ENCODE measurements at regions not wholly inside any gene's neighbourhood (a gene's known extent, or its start where the extent isn't known, plus 50 kb on each side); places are given as distances from the start of the nearest gene placed in this dataset.
"Not testable (repeated sequence)": the region's sequence is repeated elsewhere in the genome, so short reads cannot be mapped to it uniquely, and the experiment has no call there.

DNA sequence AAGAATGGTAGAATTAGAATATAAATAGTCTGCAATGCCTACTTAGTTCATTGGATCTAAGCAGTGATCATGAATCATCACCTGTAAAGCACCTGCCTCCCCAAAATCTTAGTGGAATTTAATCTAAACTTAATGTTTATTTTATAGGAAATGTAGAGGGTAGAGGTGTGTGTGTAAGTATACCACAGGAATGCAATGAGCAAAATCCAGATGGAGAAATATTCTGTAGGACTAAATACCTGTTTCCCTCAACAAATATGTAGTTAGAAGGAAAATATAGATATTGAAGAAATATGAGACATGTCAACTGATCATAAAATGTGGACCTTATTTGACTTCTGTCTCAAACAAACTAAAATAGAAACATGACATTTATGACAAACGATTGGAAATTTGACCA lies 839.2 kb upstream of the FBXO33 start:
- no peak for DNase-seq (ENCODE audit: low read depth, low spot score)

DNA sequence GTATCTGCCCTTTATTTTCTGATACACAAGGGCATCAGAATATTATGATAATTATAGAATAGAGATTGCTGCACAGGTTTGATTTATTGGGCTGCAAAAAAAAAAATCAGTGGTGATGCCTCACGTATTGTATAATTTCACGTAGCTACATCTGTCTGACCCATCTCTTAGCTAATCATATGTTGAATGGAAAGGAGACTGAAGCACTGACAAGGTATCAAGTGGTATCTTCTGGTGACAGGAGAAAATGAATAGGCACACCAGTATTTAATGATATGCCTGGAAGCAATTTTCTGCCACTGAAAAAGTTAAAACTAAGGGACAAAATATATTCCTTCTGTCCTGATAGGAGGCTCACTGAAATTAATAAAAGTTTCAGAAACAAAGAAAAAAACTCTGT lies 837.2 kb upstream of the FBXO33 start:
- H3K4me3 ChIP-seq (ENCODE audit: low read length) = no peak overlapping the region
- DNase-seq (ENCODE audit: low read depth, low spot score) = no peak

More for the DNA sequence above, 839.2 kb upstream of the FBXO33 start:
- no peak overlapping the region for H3K4me3 ChIP-seq (ENCODE audit: low read length)

DNA sequence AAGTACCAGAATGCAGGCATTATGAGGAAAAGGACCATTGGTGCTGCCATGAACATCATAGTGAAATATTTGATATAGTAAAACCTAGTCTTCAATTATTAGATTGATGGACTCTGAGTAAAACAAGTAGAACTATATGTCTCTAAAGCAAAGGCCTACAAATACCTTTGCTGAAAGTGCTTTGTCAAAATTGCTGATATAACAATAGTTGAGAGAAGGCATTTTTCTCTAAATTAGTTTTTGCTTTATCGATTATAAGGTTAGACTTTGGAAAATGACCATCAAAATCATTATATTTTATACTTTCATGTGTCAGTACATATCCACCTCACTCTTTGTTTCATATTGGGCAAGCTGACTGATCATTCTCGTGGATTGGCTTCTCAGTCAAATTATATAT lies 836.0 kb upstream of the FBXO33 start:
- DNase-seq (ENCODE audit: low read depth, low spot score) = no peak
- H3K4me3 ChIP-seq (ENCODE audit: low read length) = no peak overlapping the region

DNA sequence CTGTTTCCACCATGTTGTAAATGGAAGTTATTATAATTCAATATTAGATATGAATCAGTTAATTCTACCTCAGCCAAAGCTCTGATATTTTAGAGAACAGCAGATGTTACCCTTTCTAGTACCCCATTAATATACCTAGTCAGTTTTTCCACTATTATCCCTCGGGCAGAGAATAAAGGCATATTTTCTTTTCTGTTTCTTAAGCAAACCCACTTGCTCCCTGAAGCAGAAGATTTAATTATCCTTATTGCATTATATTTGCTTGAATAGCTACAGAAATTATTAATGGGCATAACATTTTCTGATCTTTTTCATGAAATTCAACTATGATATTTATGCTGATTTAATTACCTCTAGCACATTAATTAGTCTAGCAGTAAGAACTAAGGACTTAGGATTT lies 832.9 kb upstream of the FBXO33 start:
- no peak for DNase-seq (ENCODE audit: low read depth, low spot score)
- H3K4me3 ChIP-seq (ENCODE audit: low read length) = no peak overlapping the region

DNA sequence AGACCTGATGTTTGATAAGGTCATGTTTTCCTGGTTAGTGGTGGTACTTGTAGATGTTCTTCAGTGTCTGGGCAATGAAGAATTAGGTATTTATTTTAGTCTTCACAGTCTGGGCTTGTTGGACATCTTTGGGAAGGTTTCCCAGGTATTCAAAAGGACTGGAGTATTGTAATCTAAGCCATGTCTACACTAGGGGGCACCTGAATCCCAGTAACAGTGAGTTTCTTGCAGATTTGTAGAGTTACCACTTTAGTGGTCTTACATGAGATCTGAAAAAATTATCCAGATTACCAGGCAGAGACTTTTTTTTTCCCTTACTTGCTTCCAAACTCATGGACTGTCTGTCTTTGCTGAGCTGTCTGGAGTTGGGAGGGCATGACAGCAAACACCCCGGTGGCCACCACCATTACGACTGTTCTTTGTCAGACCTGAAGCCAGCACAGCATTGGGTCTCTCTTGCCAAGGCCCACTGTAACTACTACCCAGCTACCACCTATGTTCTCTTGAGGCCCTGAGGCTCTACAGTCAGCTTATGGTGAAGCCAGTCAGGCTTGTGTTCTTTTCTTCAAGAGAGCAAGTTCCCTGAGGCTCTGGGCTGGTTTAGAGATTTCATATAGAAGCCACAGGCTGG lies 820.7 kb upstream of the FBXO33 start:
- H3K4me3 ChIP-seq (ENCODE audit: low read length) = no peak overlapping the region
- DNase-seq (ENCODE audit: low read depth, low spot score) = no peak

DNA sequence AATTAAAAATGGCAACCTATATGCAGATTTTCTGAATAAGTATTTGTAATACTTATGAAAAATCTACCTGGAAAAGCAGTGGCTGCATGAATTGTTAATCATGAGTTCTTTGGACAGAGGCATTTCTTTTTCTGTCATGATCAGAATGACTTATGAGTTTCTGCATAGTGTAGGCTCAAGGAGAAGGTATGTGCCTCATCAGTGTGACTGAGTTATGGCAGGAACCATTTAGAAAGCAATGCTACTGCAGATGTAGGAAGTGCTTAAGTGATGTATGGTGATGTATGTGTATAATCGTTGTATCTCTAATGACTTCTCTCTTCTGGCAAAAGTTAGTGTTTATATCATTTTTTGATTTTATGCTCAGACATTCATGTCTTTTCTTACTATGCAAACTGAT lies 816.4 kb upstream of the FBXO33 start:
- DNase-seq (ENCODE audit: low read depth, low spot score) = no peak
- H3K4me3 ChIP-seq (ENCODE audit: low read length) = no peak overlapping the region

DNA sequence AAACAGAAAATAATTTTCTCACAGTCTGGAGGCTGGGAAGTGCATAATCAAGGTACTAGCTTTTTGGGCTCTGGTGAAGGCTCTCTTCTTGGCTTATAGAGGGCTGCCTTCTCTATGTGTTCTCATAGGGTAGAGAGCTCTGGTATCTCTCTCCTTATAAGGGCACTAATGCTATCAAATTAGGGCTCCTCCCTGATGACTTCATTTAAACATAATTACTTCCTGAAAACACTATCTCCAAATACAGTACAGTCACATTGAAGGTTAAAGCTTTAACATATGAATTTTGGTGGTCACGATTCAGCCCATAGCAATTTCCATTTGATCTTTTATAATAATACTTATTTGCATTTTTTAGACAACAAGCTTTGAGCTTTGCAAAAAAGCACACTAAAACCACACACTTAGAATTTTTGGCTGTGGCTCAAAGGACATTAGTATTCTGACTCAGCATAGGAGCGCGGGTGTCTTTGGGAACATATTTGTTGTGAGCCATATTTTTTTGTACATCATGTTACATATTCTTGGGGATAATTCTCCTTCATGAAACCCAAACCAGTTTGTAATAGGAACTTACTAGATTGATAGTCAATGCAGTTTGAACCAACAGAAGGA lies 808.1 kb upstream of the FBXO33 start:
- no peak for DNase-seq (ENCODE audit: low read depth, low spot score)

DNA sequence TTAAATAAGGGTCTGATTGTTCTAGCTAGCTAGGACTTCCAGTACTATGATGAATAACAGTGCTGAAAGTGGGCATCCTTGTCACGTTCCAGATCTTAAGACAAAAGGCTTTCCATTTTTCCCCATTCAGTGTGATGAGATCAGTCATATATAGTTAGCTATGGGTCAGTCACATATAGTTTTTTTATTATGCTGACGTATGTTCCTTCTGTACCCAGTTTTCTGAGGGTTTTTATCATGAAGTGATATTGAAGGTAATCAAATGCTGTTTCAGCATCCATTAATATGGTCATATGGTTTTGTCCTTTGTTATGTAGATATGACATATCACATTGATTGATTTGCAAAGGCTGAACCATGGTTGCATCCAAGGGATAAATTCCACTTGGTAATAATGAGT lies 800.1 kb upstream of the FBXO33 start:
- DNase-seq (ENCODE audit: low read depth, low spot score) = no peak
- H3K4me3 ChIP-seq (ENCODE audit: low read length) = no peak overlapping the region

More for the DNA sequence above, 808.1 kb upstream of the FBXO33 start:
- H3K4me3 ChIP-seq (ENCODE audit: low read length) = no peak overlapping the region

DNA sequence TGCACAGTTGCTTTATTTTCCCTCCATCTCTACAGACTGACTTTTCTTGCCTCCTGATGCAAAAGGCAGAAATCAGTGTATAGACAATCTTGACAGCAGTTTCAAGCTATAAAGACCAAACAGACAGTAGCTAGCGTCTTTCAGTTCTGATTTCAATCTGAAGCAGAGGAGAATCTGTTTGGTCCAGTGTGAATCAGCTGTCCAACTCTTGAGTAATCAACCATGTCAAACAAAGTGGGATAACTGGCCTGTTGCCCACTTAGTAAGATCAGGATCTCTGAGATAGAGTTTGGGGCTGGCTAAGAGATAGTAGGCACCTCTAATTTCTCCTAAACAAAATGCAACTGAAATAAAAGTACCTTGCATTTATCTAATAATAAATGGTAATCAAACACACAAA lies 797.4 kb upstream of the FBXO33 start:
- no peak for DNase-seq (ENCODE audit: low read depth, low spot score)
- H3K4me3 ChIP-seq (ENCODE audit: low read length) = no peak overlapping the region

DNA sequence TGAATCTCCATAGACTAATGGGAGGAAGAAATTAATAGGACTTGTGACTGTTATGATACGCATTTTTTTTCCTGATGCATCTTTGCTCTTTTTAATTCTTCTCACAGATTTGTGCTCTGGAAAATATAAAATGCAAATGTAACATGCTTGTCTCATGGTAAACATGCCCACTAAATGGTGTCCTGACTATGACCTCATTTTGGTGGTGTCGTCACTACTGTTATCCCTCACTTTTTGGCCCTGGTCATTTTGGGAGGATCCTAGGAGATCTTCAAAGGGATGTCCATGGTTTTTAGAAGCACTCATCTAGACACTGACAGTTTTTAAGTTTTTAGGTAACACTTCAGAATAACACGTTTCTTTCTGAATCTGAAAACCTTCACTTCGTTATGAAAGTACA lies 790.8 kb upstream of the FBXO33 start:
- DNase-seq (ENCODE audit: low read depth, low spot score) = no peak
- no peak overlapping the region for H3K4me3 ChIP-seq (ENCODE audit: low read length)

DNA sequence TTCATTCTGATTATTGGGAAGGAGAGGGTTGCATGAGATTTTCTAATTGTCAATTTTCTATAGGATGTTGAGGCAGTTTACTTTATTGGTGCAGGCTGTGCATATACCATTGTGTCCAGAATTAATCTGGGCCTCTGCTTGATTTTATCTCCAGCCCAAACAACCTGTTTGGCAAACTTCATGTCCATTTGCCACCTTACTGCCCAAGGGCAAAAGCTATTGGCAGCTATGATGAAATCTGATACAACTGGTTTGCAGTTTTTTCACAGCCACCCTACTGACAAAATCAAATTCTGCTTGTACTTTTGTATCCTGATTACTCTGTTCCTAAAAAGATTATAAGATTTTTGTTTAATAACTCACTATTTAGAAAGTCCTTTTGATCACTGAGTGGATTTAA lies 789.2 kb upstream of the FBXO33 start:
- DNase-seq (ENCODE audit: low read depth, low spot score) = no peak
- no peak overlapping the region for H3K4me3 ChIP-seq (ENCODE audit: low read length)

DNA sequence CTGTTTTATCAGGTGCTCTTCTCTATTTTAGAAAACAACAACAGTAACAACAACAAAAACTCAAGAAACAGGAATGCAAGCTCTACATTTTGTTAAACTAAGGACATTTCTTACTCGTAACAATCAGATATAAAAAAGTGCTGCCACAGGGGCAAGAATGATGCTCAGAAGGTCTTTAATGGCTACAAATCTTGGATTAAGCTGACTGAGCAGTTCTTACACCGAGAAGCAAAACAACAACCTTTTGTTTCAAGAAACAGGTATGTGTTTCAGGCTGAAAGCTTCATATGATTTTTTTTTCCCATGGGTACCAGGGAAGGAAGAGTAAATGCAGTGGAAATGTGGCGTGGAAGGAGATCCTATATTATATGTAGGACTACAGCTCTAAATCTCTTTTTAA lies 786.8 kb upstream of the FBXO33 start:
- no peak overlapping the region for H3K4me3 ChIP-seq (ENCODE audit: low read length)
- DNase-seq (ENCODE audit: low read depth, low spot score) = no peak

DNA sequence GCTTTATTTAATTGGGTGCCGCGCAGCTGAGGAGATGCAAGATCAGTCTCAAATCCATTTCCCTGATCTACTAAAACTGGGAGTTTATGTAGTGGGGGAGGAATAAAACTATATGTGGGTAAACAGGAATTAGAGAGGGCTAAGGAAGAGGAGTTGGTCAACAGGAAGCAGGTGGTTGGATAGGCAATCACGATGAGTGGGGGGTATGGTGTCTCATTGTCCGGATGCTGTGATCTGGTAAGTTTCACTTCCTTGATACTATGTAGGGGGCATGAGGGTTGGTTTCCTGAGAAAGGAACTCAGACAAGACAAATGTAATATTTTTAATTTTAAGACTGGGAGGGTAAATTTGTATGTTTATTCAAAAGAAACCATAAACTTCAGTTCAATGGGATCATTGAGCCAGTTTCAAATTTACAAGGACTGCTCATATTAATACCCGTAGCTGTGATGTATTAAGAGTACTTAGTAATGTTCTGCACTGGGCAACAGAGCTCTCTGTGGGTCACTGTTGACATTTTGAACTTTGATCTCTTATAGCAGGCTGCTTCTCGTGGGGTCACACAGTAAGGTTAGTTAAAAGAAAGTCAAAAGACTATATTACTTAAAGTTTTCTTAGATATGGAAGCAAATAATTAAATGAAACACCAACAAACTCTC lies 786.2 kb upstream of the FBXO33 start:
- no peak for DNase-seq (ENCODE audit: low read depth, low spot score)
- H3K4me3 ChIP-seq (ENCODE audit: low read length) = no peak overlapping the region

DNA sequence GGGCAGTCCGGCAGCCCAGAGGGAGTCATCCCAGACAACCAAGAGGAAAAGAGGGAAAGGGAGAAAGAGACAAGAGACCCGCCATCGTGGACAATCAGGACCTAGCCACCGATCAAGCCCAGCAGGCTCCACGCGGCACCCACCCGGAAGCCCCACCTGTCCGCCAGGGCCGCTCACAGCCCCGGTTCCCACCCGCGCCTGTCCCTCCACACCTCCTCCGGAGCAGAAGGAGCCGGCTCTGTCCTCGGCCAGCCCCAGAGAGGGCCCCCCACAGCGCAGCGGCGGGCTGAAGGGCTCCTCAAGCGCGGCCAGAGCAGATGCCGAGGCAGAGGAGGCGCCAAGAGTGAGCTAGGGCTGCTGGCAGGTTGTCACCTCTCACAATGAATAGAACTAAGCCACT lies 784.7 kb upstream of the FBXO33 start:
- H3K4me3 ChIP-seq (ENCODE audit: low read length) = no peak overlapping the region
- DNase-seq (ENCODE audit: low read depth, low spot score) = no peak

DNA sequence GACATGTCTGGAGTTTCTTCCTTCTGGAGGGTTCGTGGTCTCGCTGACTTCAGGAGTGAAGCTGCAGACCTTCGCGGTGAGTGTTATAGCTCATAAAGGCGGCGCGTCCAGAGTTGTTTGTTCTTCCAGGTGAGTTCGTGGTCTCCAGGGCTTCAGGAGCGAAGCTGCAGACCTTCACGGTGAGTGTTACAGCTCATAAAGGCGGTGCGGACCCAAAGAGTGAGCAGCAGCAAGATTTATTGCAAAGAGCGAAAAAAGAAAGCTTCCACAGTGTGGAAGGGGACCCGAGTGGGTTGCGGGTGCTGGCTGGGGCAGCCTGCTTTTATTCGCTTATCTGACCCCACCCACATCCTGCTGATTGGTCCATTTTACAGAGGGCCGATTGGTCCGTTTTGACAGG lies 784.2 kb upstream of the FBXO33 start:
- DNase-seq (ENCODE audit: low read depth, low spot score); H3K4me3 ChIP-seq (ENCODE audit: low read length): not testable (repeated sequence)

DNA sequence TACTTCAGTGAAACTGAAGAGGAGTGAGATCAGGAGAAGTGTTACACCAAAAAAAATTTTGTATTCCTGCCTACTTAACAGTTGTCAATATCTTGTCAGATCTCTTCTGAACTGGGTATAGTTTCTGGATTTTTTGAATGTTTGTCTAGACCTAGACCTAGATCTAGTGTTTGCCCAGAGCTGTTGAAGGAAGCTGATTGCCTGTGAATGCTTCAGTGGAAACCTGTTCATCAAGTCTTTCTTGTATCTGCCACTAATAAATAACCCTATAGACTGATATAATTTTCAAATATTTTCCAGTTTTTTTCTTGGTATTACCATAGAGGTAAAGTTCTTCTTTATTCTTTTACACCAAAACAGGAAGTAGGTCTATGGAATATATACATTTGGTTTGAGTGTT lies 781.5 kb upstream of the FBXO33 start:
- no peak for DNase-seq (ENCODE audit: low read depth, low spot score)
- H3K4me3 ChIP-seq (ENCODE audit: low read length) = no peak overlapping the region

DNA sequence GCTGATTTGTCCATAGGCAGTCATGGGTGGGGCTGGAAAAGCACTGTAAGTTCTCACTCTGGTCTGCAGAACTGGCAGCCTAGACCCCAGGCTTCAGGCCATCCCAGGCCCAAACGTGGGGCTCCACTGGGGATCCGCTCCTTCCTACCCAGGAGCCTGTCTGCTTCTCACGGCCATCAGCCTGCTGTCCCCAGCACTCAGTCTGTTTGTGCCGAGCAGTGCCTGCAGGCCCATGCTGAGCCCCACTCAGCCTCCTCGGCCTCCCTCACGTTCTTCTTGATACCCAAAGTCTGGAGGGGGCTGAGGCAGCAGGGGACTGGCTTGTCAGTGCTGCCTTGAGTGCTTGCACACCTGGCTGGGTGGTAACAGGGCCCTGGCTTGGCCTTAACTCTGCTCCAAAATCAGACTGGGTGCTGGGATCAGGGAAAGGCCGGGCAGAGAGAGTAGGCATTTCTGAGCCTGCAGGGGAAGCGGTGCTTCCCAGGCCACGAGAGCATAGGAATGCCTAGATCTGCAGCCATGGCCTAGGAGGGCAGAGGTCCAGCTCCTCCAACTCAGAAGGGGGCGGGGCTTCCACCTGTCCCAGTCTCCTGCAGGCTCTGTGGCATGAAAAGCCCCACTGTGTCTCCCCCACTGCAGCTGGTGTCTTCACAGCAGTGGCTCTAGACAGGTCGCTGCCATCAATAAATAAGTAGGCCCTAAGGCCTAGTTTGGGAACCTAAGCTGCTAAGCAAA lies 772.4 kb upstream of the FBXO33 start:
- no peak for DNase-seq (ENCODE audit: low read depth, low spot score)
- H3K4me3 ChIP-seq (ENCODE audit: low read length) = no peak overlapping the region

DNA sequence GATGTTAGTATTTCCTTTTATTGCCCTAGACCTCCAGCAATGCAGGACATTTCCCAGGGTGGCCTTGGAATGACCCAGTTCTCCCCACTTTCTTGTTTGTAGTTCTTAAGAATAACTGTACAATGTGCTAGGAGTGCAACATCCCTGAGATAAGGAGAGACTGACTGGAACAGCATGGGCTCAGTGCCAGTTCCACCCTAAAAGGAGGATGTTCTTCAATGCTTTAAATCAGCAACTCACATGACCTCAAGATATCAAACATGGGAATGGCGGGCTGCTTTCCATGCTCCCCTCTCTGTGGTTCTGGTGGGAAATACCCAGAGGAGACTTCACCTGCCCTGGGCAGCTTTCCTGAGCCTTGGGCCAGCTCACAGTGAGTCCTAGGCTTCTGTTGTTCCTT lies 766.9 kb upstream of the FBXO33 start:
- H3K4me3 ChIP-seq (ENCODE audit: low read length) = no peak overlapping the region
- DNase-seq (ENCODE audit: low read depth, low spot score) = no peak

DNA sequence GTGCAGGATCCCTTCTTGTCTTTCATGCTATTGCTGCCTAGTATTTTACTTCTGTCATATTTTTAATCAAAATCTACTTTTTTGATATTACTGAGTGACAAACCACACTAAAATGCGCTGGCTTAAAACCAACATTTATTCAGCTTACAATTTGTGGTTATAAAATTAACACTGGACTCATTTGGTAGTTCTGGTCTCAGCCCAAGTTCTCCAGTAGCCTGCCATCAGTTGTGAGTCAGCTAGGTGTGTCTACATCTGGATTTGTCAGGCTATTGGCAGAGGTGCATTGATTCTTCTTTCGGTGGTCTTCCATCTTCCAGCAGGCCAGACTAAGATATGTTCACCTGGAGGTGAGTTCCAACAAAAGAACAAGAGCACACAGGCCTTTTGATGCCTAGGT lies 765.1 kb upstream of the FBXO33 start:
- no peak for DNase-seq (ENCODE audit: low read depth, low spot score)
- H3K4me3 ChIP-seq (ENCODE audit: low read length) = no peak overlapping the region

DNA sequence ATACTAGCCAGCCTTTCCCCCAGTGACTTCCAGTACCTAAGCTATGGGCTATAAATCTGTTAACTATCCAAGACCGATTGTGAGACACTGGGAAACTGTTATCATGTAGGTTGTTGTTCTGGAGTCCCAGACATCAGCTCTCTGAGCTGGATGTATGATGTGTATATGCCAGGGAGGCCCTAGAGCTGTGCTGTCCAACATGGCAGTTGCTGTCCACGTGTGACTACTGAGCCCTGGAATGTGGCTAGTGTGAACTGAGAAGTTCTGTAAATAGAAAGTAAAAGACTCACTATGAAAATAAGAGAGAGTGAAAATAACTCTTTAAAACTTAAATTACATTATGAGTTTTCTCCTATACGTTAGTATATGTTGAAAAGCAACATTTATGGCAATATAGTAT lies 755.8 kb upstream of the FBXO33 start:
- no peak for DNase-seq (ENCODE audit: low read depth, low spot score)

More for the DNA sequence above, 755.8 kb upstream of the FBXO33 start:
- no peak overlapping the region for H3K4me3 ChIP-seq (ENCODE audit: low read length)
